Ascending aorta (tissue), 2 donors: ENCODE measurements at regions not wholly inside any gene's neighbourhood (a gene's known extent, or its start where the extent isn't known, plus 50 kb on each side); places are given as distances from the start of the nearest gene placed in this dataset.

Source experiments
- DNase-seq, 2 donors: peaks; one replicate each; pipeline ENCODE4 v3.0.0-alpha.2; 2019; ENCODE audit warnings: low spot score in 2 of 2
- H3K27ac ChIP-seq, 2 donors: fragments of 200-600 bp; sonication (generic); one replicate each; pipeline ENCODE4 v1.5.1; 2016 to 2017; ENCODE audit warnings: mild to moderate bottlenecking in 1 of 2
- H3K27me3 ChIP-seq: fragments of 200-600 bp; sonication (generic); one replicate; pipeline ENCODE4 v1.5.1; 2017
- H3K36me3 ChIP-seq, 2 donors: fragments of 200-600 bp; sonication (generic); one replicate each; pipeline ENCODE4 v1.5.1; 2016
- H3K4me1 ChIP-seq, 2 donors: fragments of 200-600 bp; sonication (generic); one replicate each; pipeline ENCODE4 v1.5.1; 2016 to 2017; ENCODE audit warnings: mild to moderate bottlenecking in 1 of 2
- H3K4me3 ChIP-seq, 2 donors: fragments of 200-600 bp; sonication (generic); one replicate each; pipeline ENCODE4 v1.5.1; 2016 to 2017; ENCODE audit warnings: mild to moderate bottlenecking in 1 of 2
- H3K9me3 ChIP-seq, 2 donors: fragments of 200-600 bp; sonication (generic); one replicate each; pipeline ENCODE4 v1.5.1; 2016
- CTCF ChIP-seq, 3 experiments: fragments of 200-600 bp in 2 of 3; fragments of 450-650 bp in 1 of 3; sonication (generic) in 2 of 3; IDR thresholded peaks; one replicate each; pipeline ENCODE4 v1.5.1; 2016 to 2019; ENCODE audit warnings: antibody characterized with exemption in 3 of 3, mild to moderate bottlenecking in 1 of 3, moderate library complexity in 1 of 3
- intact Hi-C: fragments of 100-400 bp; cut with DNase I; formaldehyde crosslinking; loops from one replicate; pipeline ENCODE4 v1.15.1; 2023

GRCh38 chr2:164142755-164143154 lies 406.9 kb upstream of the FIGN start:
- no peak for DNase-seq
- Histone ChIP-seq H3K36me3 (no peaks in the 10 kb centered on the region), H3K27ac (no peak overlapping the region), H3K27me3 (no peaks in the 10 kb centered on the region), H3K4me1 (no peaks in the 10 kb centered on the region), H3K4me3 (no peak overlapping the region), H3K9me3 (no peaks in the 10 kb centered on the region)
- intact Hi-C loops: no loop called here
- no peak for TF ChIP-seq CTCF (IDR thresholded peaks at IDR 0.05)

GRCh38 chr2:164141271-164141670 lies 405.5 kb upstream of the FIGN start:
- no peak for DNase-seq
- H3K27me3 ChIP-seq: no peaks in the 10 kb centered on the region
- no peak overlapping the region for H3K27ac ChIP-seq
- no peaks in the 10 kb centered on the region for H3K9me3 ChIP-seq
- H3K4me1 ChIP-seq: no peaks in the 10 kb centered on the region
- no peak for TF ChIP-seq CTCF (IDR thresholded peaks at IDR 0.05)
- no peak overlapping the region for H3K4me3 ChIP-seq
- H3K36me3 ChIP-seq: no peaks in the 10 kb centered on the region
- intact Hi-C loops: no loop called here

GRCh38 chr2:164138750-164139149 lies 402.9 kb upstream of the FIGN start:
- no peak for DNase-seq
- intact Hi-C loops: no loop called here
- no peaks in the 10 kb centered on the region for H3K36me3 ChIP-seq
- TF ChIP-seq CTCF (IDR thresholded peaks at IDR 0.05): no peak
- no peak overlapping the region for H3K4me3 ChIP-seq
- H3K9me3 ChIP-seq: no peaks in the 10 kb centered on the region
- H3K4me1 ChIP-seq: no peaks in the 10 kb centered on the region
- H3K27me3 ChIP-seq: no peaks in the 10 kb centered on the region
- H3K27ac ChIP-seq: no peak overlapping the region

- intact Hi-C loops: no loop called here
- Histone ChIP-seq H3K27ac (no peak overlapping the region), H3K4me1 (no peaks in the 10 kb centered on the region), H3K4me3 (no peak overlapping the region), H3K9me3 (no peaks in the 10 kb centered on the region), H3K36me3 (no peaks in the 10 kb centered on the region), H3K27me3 (no peaks in the 10 kb centered on the region)
- no peak for TF ChIP-seq CTCF (IDR thresholded peaks at IDR 0.05)
- no peak for DNase-seq
Measured at GRCh38 chr2:164134336-164134735, 398.5 kb upstream of the FIGN start.

- no peak for TF ChIP-seq CTCF (IDR thresholded peaks at IDR 0.05)
- Histone ChIP-seq H3K36me3 (no peaks in the 10 kb centered on the region), H3K4me3 (no peak overlapping the region), H3K27me3 (no peaks in the 10 kb centered on the region), H3K27ac (no peak overlapping the region), H3K4me1 (no peaks in the 10 kb centered on the region), H3K9me3 (no peaks in the 10 kb centered on the region)
- intact Hi-C loops: loop anchor here (2.0 to 10.0 kb wide), 2 partner anchors 393 to 781 kb away; partner anchors contain the start of gene FIGN
- no peak for DNase-seq
Measured at GRCh38 chr2:164127971-164128527, 392.2 kb upstream of the FIGN start.
